HCT116 (cell line): ENCODE measurements at regions not wholly inside any gene's neighbourhood (a gene's known extent, or its start where the extent isn't known, plus 50 kb on each side); places are given as distances from the start of the nearest gene placed in this dataset.

Source experiments
- ATAC-seq: fragments of 200-7000 bp; cut with Tn5 transposase; 2 replicates; pipeline ENCODE4 v1.9.1; 2020; ENCODE audit warnings: mild to moderate bottlenecking, moderate library complexity
- BruUV-seq: library from RNA; stranded (reverse); fragments of 400-500 nt; replicated peaks from 2 replicates; lab custom pipeline; 2021; lab: Mats Ljungman, UMichigan
- CTCF ChIA-PET: fragments of 300-600 bp; sonication (Branson Sonifier 250); formaldehyde crosslinking; loops from one replicate; lab custom pipeline; 2021; ENCODE audit warnings: antibody characterized with exemption; lab: Charles Lee
- POLR2A ChIA-PET: fragments of 300-600, 350-600 bp; sonication (Branson Sonifier 250); formaldehyde crosslinking; loops from one replicate; lab custom pipeline; 2021; ENCODE audit warnings: antibody characterized with exemption; lab: Charles Lee
- RAD21 ChIA-PET, 2 experiments: fragments of 300-600 bp; sonication (Branson Sonifier 250); formaldehyde crosslinking; loops; one replicate each; lab custom pipeline; 2023; ENCODE audit warnings: low total read pairs in 2 of 2; ENCODE audit not compliant: uncharacterized antibody in 2 of 2, unreplicated experiment in 2 of 2, low non-redundant PET in 1 of 2; lab: Charles Lee
- DNase-seq: peaks from one replicate; pipeline ENCODE4 v3.0.0-alpha.2; 2010; ENCODE audit warnings: low read depth, low spot score
- H2AFZ ChIP-seq: fragments of 200-600 bp; shearing (Covaris generic), sonication (generic); 2 replicates; pipeline ENCODE4 v1.6.1; 2017; ENCODE audit warnings: low read depth, mixed run types, mixed read lengths, antibody characterized with exemption, low read length; ENCODE audit not compliant: poor library complexity, severe bottlenecking
- H3K27ac ChIP-seq: 2 replicates; pipeline ENCODE4 v1.5.1; 2012; ENCODE audit warnings: low read depth, low read length
- H3K27me3 ChIP-seq: fragments of 200-600 bp; sonication (generic); 2 replicates; pipeline ENCODE4 v1.6.1; 2016; ENCODE audit warnings: mixed run types, low read length, mixed read lengths; ENCODE audit not compliant: insufficient read depth
- H3K36me3 ChIP-seq, 2 experiments: fragments of 200-500 bp in 1 of 2; fragments of 200-600 bp in 1 of 2; sonication (Bioruptor generic) in 1 of 2; sonication (generic) in 1 of 2; 2 replicates each; pipeline versions ENCODE4 v1.5.1 to v1.6.1; 2014 to 2016; ENCODE audit warnings: low read length in 2 of 2, inconsistent platforms in 1 of 2, mixed read lengths in 1 of 2, mixed run types in 1 of 2; ENCODE audit not compliant: insufficient read depth in 2 of 2, control insufficient read depth in 1 of 2
- H3K4me1 ChIP-seq, 2 experiments: fragments of 200-600 bp in 1 of 2; sonication (generic) in 1 of 2; 2 replicates each; pipeline versions ENCODE4 v1.5.1 to v1.6.1; 2012 to 2017; ENCODE audit warnings: low read length in 2 of 2, inconsistent platforms in 1 of 2, mild to moderate bottlenecking in 1 of 2, mixed read lengths in 1 of 2, mixed run types in 1 of 2, moderate library complexity in 1 of 2; ENCODE audit not compliant: insufficient read depth in 2 of 2, control insufficient read depth in 1 of 2
- H3K4me2 ChIP-seq: fragments of 200-600 bp; sonication (generic); 2 replicates; pipeline ENCODE4 v1.6.1; 2017; ENCODE audit warnings: mixed run types, low read length, mixed read lengths
- H3K4me3 ChIP-seq, 2 experiments: fragments of 200-600 bp in 1 of 2; sonication (generic) in 1 of 2; replicated peaks in 1 of 2; 2 replicates each; pipeline ENCODE4 v1.5.1; 2011 to 2016; ENCODE audit warnings: low read length in 2 of 2, control low read depth in 1 of 2, low read depth in 1 of 2, mild to moderate bottlenecking in 1 of 2, mixed read lengths in 1 of 2, mixed run types in 1 of 2
- H3K79me2 ChIP-seq: fragments of 200-600 bp; sonication (generic); 2 replicates; pipeline ENCODE4 v1.6.1; 2017; ENCODE audit warnings: mild to moderate bottlenecking, mixed run types, low read length, moderate library complexity, mixed read lengths; ENCODE audit not compliant: insufficient read depth
- H3K9ac ChIP-seq: fragments of 200-600 bp; sonication (generic); 2 replicates; pipeline ENCODE4 v1.6.1; 2016; ENCODE audit warnings: low read length, mixed read lengths
- H3K9me2 ChIP-seq: fragments of 200-600 bp; sonication (generic), shearing (Covaris generic); 2 replicates; pipeline ENCODE4 v1.6.1; 2017; ENCODE audit warnings: mixed run types, mild to moderate bottlenecking, moderate library complexity; ENCODE audit not compliant: insufficient read depth
- H3K9me3 ChIP-seq, 2 experiments: fragments of 200-500 bp in 1 of 2; fragments of 200-600 bp in 1 of 2; sonication (Bioruptor generic) in 1 of 2; sonication (generic) in 1 of 2; 2 replicates each; pipeline ENCODE4 v1.6.1; 2014 to 2017; ENCODE audit warnings: low read length in 2 of 2, mixed read lengths in 2 of 2, inconsistent platforms in 1 of 2, low read depth in 1 of 2, mild to moderate bottlenecking in 1 of 2, mixed run types in 1 of 2, moderate library complexity in 1 of 2; ENCODE audit not compliant: control insufficient read depth in 1 of 2, insufficient read depth in 1 of 2
- H4K20me1 ChIP-seq: fragments of 200-600 bp; sonication (generic), shearing (Covaris generic); 2 replicates; pipeline ENCODE4 v1.6.1; 2017; ENCODE audit warnings: mixed run types, mild to moderate bottlenecking, moderate library complexity; ENCODE audit not compliant: insufficient read depth
- ATF3 ChIP-seq: IDR thresholded peaks from 2 replicates; pipeline ENCODE4 v1.6.1; 2012
- EZH2 ChIP-seq: fragments of 200-600 bp; sonication (generic); IDR thresholded peaks from 2 replicates; pipeline ENCODE4 v1.6.1; 2017; ENCODE audit warnings: antibody characterized with exemption, mixed run types
- FOSL1 ChIP-seq: IDR thresholded peaks from 2 replicates; pipeline ENCODE4 v1.6.1; 2012; ENCODE audit warnings: low read depth
- JUND ChIP-seq: IDR thresholded peaks from 2 replicates; pipeline ENCODE4 v1.6.1; 2012
- MAX ChIP-seq: IDR thresholded peaks from 2 replicates; pipeline ENCODE4 v1.6.1; 2012
- POLR2AphosphoS5 ChIP-seq: IDR thresholded peaks from 2 replicates; pipeline ENCODE4 v1.6.1; 2011; ENCODE audit warnings: mild to moderate bottlenecking, low read depth, low read length, moderate library complexity
- RAD21 ChIP-seq: IDR thresholded peaks from 2 replicates; pipeline ENCODE4 v1.6.1; 2012; ENCODE audit warnings: low read depth, mild to moderate bottlenecking
- REST ChIP-seq: IDR thresholded peaks from 2 replicates; pipeline ENCODE4 v1.6.1; 2012; ENCODE audit warnings: low read depth
- SRF ChIP-seq: IDR thresholded peaks from 2 replicates; pipeline ENCODE4 v1.6.1; 2012; ENCODE audit warnings: low read depth
- ZBTB33 ChIP-seq: IDR thresholded peaks from 2 replicates; pipeline ENCODE4 v1.6.1; 2011; ENCODE audit warnings: mild to moderate bottlenecking, low read length, moderate library complexity; ENCODE audit not compliant: insufficient replicate concordance; ENCODE audit errors: extremely low read depth
- ZFX ChIP-seq: fragments of 450-650 bp; IDR thresholded peaks from 2 replicates; pipeline ENCODE4 v1.6.1; 2017
- intact Hi-C: fragments of 100-400 bp; cut with micrococcal nuclease; formaldehyde crosslinking; loops from 2 replicates; pipeline ENCODE4 v1.10.0; 2022

- Histone ChIP-seq H3K27ac (no peak overlapping the region), H3K9me2 (no peaks in the 10 kb centered on the region), H3K79me2 (no peaks in the 10 kb centered on the region), H3K4me2 (no peak overlapping the region), H4K20me1 (no peaks in the 10 kb centered on the region), H3K4me1 (no peaks in the 10 kb centered on the region), H3K4me3 (no peak overlapping the region), H3K36me3 (no peaks in the 10 kb centered on the region), H3K27me3 (no peaks in the 10 kb centered on the region), H2AFZ (no peak overlapping the region), H3K9me3 (no peaks in the 10 kb centered on the region), H3K9ac (no peak overlapping the region)
- CTCF ChIA-PET, result no interaction called here
- intact Hi-C loops, result no loop called here
- DNase-seq (no peak), ATAC-seq (no peak)
- RAD21 ChIA-PET, result no interaction called here
- POLR2A ChIA-PET, result no interaction called here
- no TSS peak for BruUV-seq
- no peak for TF ChIP-seq ZBTB33
Measured at GRCh38 chr7:35968140-35968940, 167.5 kb downstream of the SEPTIN7 start.

DNA sequence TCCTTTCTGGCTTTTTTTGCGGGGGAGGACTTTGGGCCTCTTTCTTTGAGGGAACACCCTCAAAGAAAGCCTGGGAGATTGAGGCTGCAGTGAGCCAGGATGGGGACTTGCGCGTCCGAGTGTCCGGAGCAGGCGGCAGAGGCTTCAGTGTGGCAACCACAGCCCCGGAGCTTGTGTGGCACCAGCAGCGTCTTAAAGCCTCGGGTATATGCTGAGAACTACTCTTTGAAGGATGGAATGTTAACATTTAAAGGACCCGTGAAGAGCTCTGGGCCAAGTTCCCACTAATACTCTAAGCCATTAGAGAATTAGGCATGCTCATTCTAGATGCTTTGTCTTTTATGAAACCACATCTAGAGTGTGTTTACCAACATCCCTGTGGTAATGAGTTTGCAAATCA lies 168.2 kb downstream of the SEPTIN7 start:
- DNase-seq, result no peak
- Histone ChIP-seq H2AFZ (no peak overlapping the region), H3K79me2 (no peaks in the 10 kb centered on the region), H4K20me1 (no peaks in the 10 kb centered on the region), H3K4me2 (no peak overlapping the region), H3K4me1 (no peaks in the 10 kb centered on the region), H3K9ac (no peak overlapping the region), H3K27me3 (no peaks in the 10 kb centered on the region), H3K9me2 (no peaks in the 10 kb centered on the region), H3K4me3 (no peak overlapping the region), H3K27ac (no peak overlapping the region), H3K9me3 (no peaks in the 10 kb centered on the region), H3K36me3 (no peaks in the 10 kb centered on the region)
- no TSS peak for BruUV-seq
- intact Hi-C loops, result no loop called here
- TF ChIP-seq RAD21 (no peak), SRF (no peak), EZH2 (no peak), REST (no peak), ZFX (no peak), MAX (no peak), JUND (no peak), POLR2AphosphoS5 (no peak), FOSL1 (no peak), ATF3 (no peak)
- POLR2A ChIA-PET, result no interaction called here
- RAD21 ChIA-PET, result no interaction called here
- ATAC-seq, result no peak
- CTCF ChIA-PET, result no interaction called here
